ENCODE measurements at regions not wholly inside any gene's neighbourhood (a gene's known extent, or its start where the extent isn't known, plus 50 kb on each side); places are given as distances from the start of the nearest gene placed in this dataset.

- TF ChIP-seq CTCF (IDR thresholded peaks at IDR 0.05) (no peak), CHD2 (IDR thresholded peaks at IDR 0.05; ENCODE audit: low read length, partially characterized antibody) (no peak), TCF12 (IDR thresholded peaks at IDR 0.05) (no peak), TAF1 (IDR thresholded peaks at IDR 0.05; ENCODE audit: borderline replicate concordance, low read depth, low read length) (no peak), RAD21 (IDR thresholded peaks at IDR 0.05; ENCODE audit: low read length) (no peak)
- TF ChIP-seq, protein P1, sequence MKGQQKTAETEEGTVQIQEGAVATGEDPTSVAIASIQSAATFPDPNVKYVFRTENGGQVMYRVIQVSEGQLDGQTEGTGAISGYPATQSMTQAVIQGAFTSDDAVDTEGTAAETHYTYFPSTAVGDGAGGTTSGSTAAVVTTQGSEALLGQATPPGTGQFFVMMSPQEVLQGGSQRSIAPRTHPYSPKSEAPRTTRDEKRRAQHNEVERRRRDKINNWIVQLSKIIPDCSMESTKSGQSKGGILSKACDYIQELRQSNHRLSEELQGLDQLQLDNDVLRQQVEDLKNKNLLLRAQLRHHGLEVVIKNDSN (IDR thresholded peaks at IDR 0.05; ENCODE audit: borderline replicate concordance, low read depth): no peak
Observed at GRCh38 chrX:147675819-147676218, 235.9 kb upstream of the FMR1 start (continued).

DNA sequence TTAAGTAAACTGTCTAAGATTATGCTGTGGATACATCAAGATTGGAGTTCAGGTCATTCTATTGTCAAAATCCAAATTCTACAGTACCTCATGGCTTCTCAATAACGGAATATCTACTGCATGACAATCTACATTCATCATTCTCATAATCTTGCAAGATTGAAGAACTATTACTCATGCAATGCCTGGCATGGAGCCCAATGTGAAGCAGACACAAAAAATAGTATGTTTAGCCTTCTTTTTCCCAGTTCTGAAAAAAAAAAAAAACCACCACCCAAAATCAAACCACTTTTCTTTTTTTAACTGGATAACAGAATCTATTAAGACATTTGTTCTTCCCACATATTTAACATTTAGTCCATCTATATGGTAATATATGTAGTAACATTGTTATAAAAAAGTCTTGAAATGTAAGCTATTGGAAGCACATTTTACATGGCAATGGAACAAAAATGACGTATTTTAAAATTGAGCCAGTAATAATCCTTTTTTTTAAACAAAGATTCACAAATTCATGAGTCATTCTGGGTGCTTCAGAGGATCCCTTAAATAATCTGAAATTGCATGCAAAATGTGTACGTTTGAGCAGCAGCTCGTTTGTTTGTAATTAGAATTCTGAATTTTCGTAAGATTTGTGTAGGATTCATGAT is 232.2 kb upstream of the FMR1 start:
- no peaks in the 10 kb centered on the region for H3K9me2 ChIP-seq
- no peaks in the 10 kb centered on the region for H3K36me3 ChIP-seq (replicated peaks in 1 of 2; ENCODE audit: control insufficient read depth in 1 of 2, insufficient read depth in 2 of 2, low read length in 1 of 2)
- H3K4me3 ChIP-seq (ENCODE audit: low read depth in 2 of 2, low read length in 1 of 2): no peak overlapping the region
- 0% methylated on average over 5 of the region's 5 CpGs for WGBS (ENCODE audit: low lambda C conversion rate)
- POLR2A ChIA-PET: no interaction called here
- H3K27me3 ChIP-seq (ENCODE audit: insufficient read depth): no peaks in the 10 kb centered on the region
- TF ChIP-seq NRF1 (IDR thresholded peaks at IDR 0.05; ENCODE audit: low read depth, low read length) (no peak), RXRA (IDR thresholded peaks at IDR 0.05; ENCODE audit: borderline replicate concordance, low read depth) (no peak), SIN3A (IDR thresholded peaks at IDR 0.05; ENCODE audit: borderline replicate concordance, low read depth, low read length) (no peak), SMC3 (IDR thresholded peaks at IDR 0.05; ENCODE audit: low read depth, low read length) (no peak), ZBTB33 (IDR thresholded peaks at IDR 0.05; ENCODE audit: borderline replicate concordance, low read depth) (no peak), RFX5 (IDR thresholded peaks at IDR 0.05; ENCODE audit: low read length) (no peak), USF2 (IDR thresholded peaks at IDR 0.05; ENCODE audit: borderline replicate concordance, low read depth, low read length) (no peak), MAX (IDR thresholded peaks at IDR 0.05; ENCODE audit: low read depth) (no peak), EP300 (IDR thresholded peaks at IDR 0.05; ENCODE audit: borderline replicate concordance in 1 of 2, low read depth in 1 of 2, low read length in 1 of 2) (no peak), CHD2 (IDR thresholded peaks at IDR 0.05; ENCODE audit: low read length, partially characterized antibody) (no peak), EZH2phosphoT487 (IDR thresholded peaks at IDR 0.05; ENCODE audit: borderline replicate concordance, low read depth) (no peak), ELF1 (IDR thresholded peaks at IDR 0.05) (no peak), NFIC (IDR thresholded peaks at IDR 0.05; ENCODE audit: borderline replicate concordance) (no peak), GATA2 (CRISPR knock-in tag; IDR thresholded peaks at IDR 0.05) (no peak)
- TF ChIP-seq, protein P1 (IDR thresholded peaks at IDR 0.05; ENCODE audit: borderline replicate concordance, low read depth): no peak
- H3F3A ChIP-seq (replicated peaks; ENCODE audit: insufficient read depth): no peaks in the 10 kb centered on the region
- no peaks in the 10 kb centered on the region for H4K20me1 ChIP-seq (ENCODE audit: insufficient read depth)
- H3K4me1 ChIP-seq (ENCODE audit: control insufficient read depth in 1 of 2, insufficient read depth in 2 of 2, low read depth in 1 of 2, low read length in 1 of 2): no peaks in the 10 kb centered on the region
- no peak for DNase-seq
- 0 out of 2 replicates have a peak, but pooled peaks cover 3% of the 10 kb centered on the region for H3K9me3 ChIP-seq
- no peak overlapping the region for H3K4me2 ChIP-seq
- no peak overlapping the region for H3K9ac ChIP-seq
- H2AFZ ChIP-seq (ENCODE audit: low read depth): no peak overlapping the region
- CTCF ChIA-PET: no interaction called here
- H3K27ac ChIP-seq (ENCODE audit: low read depth in 2 of 2, low read length in 1 of 2): no peak overlapping the region
- H3K79me2 ChIP-seq (ENCODE audit: insufficient read depth): no peaks in the 10 kb centered on the region

Measured in SK-N-SH (cell line).